Karpas-422 (cell line): ENCODE measurements at regions not wholly inside any gene's neighbourhood (a gene's known extent, or its start where the extent isn't known, plus 50 kb on each side); places are given as distances from the start of the nearest gene placed in this dataset.
A peak's percentile ranks its signal among the peaks of the same experiment; 100 is the strongest.

Source experiments
- DNase-seq: peaks from one replicate; pipeline ENCODE4 v3.0.0-alpha.2; 2015
- H2AFZ ChIP-seq: fragments of 200-600 bp; sonication (generic); 2 replicates; pipeline ENCODE4 v1.6.1; 2014; ENCODE audit warnings: antibody characterized with exemption, low read length, mixed read lengths
- H3K27ac ChIP-seq: fragments of 200-600 bp; sonication (generic); 2 replicates; pipeline ENCODE4 v1.5.1; 2014; ENCODE audit warnings: mild to moderate bottlenecking, low read length, moderate library complexity
- H3K27me3 ChIP-seq: fragments of 200-600 bp; sonication (generic); 2 replicates; pipeline ENCODE4 v1.6.1; 2014; ENCODE audit warnings: low read length, mixed read lengths
- H3K36me3 ChIP-seq: fragments of 200-600 bp; sonication (generic); 2 replicates; pipeline ENCODE4 v1.6.1; 2014; ENCODE audit warnings: low read length, mixed read lengths; ENCODE audit not compliant: insufficient read depth
- H3K4me1 ChIP-seq: fragments of 200-600 bp; sonication (generic); 2 replicates; pipeline ENCODE4 v1.6.1; 2014; ENCODE audit warnings: mild to moderate bottlenecking, low read length, mixed read lengths
- H3K4me2 ChIP-seq: fragments of 200-600 bp; sonication (generic); 2 replicates; pipeline ENCODE4 v1.6.1; 2014; ENCODE audit warnings: low read length, low read depth, mild to moderate bottlenecking; ENCODE audit not compliant: poor library complexity, severe bottlenecking
- H3K4me3 ChIP-seq: fragments of 200-600 bp; sonication (generic); 2 replicates; pipeline ENCODE4 v1.5.1; 2014; ENCODE audit warnings: mild to moderate bottlenecking, antibody characterized with exemption, low read length, mixed read lengths
- H3K79me2 ChIP-seq: fragments of 200-600 bp; sonication (generic); 2 replicates; pipeline ENCODE4 v1.6.1; 2014; ENCODE audit warnings: mild to moderate bottlenecking, low read length, mixed read lengths
- H3K9ac ChIP-seq: fragments of 200-600 bp; sonication (generic); 2 replicates; pipeline ENCODE4 v1.6.0; 2014; ENCODE audit warnings: low read length
- H3K9me2 ChIP-seq: fragments of 200-600 bp; sonication (generic), shearing (Covaris generic); replicated peaks from 2 replicates; pipeline ENCODE4 v1.6.0; 2014; ENCODE audit warnings: mild to moderate bottlenecking, low read length, moderate library complexity; ENCODE audit not compliant: insufficient read depth
- H3K9me3 ChIP-seq: fragments of 300-700, 200-600 bp; sonication (generic); 2 replicates; pipeline ENCODE4 v1.6.1; 2014; ENCODE audit warnings: low read length, mixed read lengths
- H4K20me1 ChIP-seq: fragments of 200-600 bp; sonication (generic); 2 replicates; pipeline ENCODE4 v1.6.1; 2014; ENCODE audit warnings: mild to moderate bottlenecking, antibody characterized with exemption, low read length, low read depth; ENCODE audit not compliant: insufficient read depth

GRCh38 chr12:30853561-30854133 lies 72.9 kb upstream of the TSPAN11 start:
- Histone ChIP-seq H3K9ac (no peak overlapping the region), H3K4me3 (no peak overlapping the region), H3K9me3 (no peaks in the 10 kb centered on the region), H2AFZ (no peak overlapping the region), H3K79me2 (no peaks in the 10 kb centered on the region), H3K9me2 (no peaks in the 10 kb centered on the region), H3K4me2 (no peak overlapping the region), H4K20me1 (no peaks in the 10 kb centered on the region), H3K27ac (no peak overlapping the region), H3K4me1 (peaks cover 6% of the 10 kb centered on the region), H3K27me3 (no peaks in the 10 kb centered on the region), H3K36me3 (no peaks in the 10 kb centered on the region)
- no peak for DNase-seq

GRCh38 chr12:30850684-30851083 lies 75.9 kb upstream of the TSPAN11 start:
- Histone ChIP-seq H2AFZ (no peak overlapping the region), H3K4me1 (peaks cover 6% of the 10 kb centered on the region), H3K9me2 (no peaks in the 10 kb centered on the region), H3K4me2 (no peak overlapping the region), H3K9ac (no peak overlapping the region), H3K4me3 (no peak overlapping the region), H3K79me2 (no peaks in the 10 kb centered on the region), H3K27ac (no peak overlapping the region), H3K9me3 (no peaks in the 10 kb centered on the region), H3K36me3 (no peaks in the 10 kb centered on the region), H3K27me3 (no peaks in the 10 kb centered on the region), H4K20me1 (no peaks in the 10 kb centered on the region)
- DNase-seq: no peak

DNA sequence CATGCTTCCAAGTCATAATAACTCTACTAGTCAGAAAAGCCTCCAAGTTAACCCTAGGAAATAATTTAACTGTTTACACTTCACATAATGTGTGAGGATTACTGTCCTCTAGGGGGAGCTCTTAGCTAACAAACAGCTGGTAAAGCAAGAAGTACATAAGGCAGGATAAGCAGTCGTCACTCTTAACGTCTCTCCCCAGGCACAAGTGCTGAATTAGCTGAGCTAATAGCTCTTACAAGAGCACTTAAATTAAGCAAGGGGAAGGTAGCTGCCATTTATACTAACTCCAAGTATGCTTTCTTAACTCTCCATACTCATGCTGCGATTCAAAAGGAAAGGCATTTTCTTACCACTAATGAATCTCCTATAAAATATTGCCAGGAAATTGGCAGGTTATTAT lies 79.3 kb upstream of the TSPAN11 start:
- Histone ChIP-seq H3K4me2 (no peak overlapping the region), H4K20me1 (no peaks in the 10 kb centered on the region), H2AFZ (no peak overlapping the region), H3K9ac (no peak overlapping the region), H3K9me3 (no peaks in the 10 kb centered on the region), H3K4me3 (no peak overlapping the region), H3K9me2 (no peaks in the 10 kb centered on the region), H3K36me3 (no peaks in the 10 kb centered on the region), H3K27me3 (no peaks in the 10 kb centered on the region), H3K4me1 (peaks cover 12% of the 10 kb centered on the region), H3K27ac (no peak overlapping the region), H3K79me2 (no peaks in the 10 kb centered on the region)
- DNase-seq: peak; percentile 91

GRCh38 chr12:30846776-30847175 lies 79.8 kb upstream of the TSPAN11 start:
- no peak for DNase-seq
- no peak overlapping the region for H3K4me3 ChIP-seq
- H3K9ac ChIP-seq: no peak overlapping the region
- no peaks in the 10 kb centered on the region for H3K79me2 ChIP-seq
- H3K9me2 ChIP-seq: no peaks in the 10 kb centered on the region
- H3K4me1 ChIP-seq: peaks cover 9% of the 10 kb centered on the region
- H4K20me1 ChIP-seq: no peaks in the 10 kb centered on the region
- no peaks in the 10 kb centered on the region for H3K9me3 ChIP-seq
- no peaks in the 10 kb centered on the region for H3K27me3 ChIP-seq
- no peak overlapping the region for H2AFZ ChIP-seq
- H3K4me2 ChIP-seq: no peak overlapping the region
- no peak overlapping the region for H3K27ac ChIP-seq
- no peaks in the 10 kb centered on the region for H3K36me3 ChIP-seq

- H3K79me2 ChIP-seq: no peaks in the 10 kb centered on the region
- H3K9me3 ChIP-seq: no peaks in the 10 kb centered on the region
- peaks cover 6% of the 10 kb centered on the region; the same call in 1 of the 2 replicates for H3K4me1 ChIP-seq
- no peaks in the 10 kb centered on the region for H3K27me3 ChIP-seq
- no peak for DNase-seq
- H3K27ac ChIP-seq: no peak overlapping the region
- no peak overlapping the region for H3K9ac ChIP-seq
- no peak overlapping the region for H3K4me3 ChIP-seq
- H3K36me3 ChIP-seq: no peaks in the 10 kb centered on the region
- H3K4me2 ChIP-seq: no peak overlapping the region
- no peaks in the 10 kb centered on the region for H4K20me1 ChIP-seq
- H3K9me2 ChIP-seq: no peaks in the 10 kb centered on the region
- no peak overlapping the region for H2AFZ ChIP-seq
Measured at GRCh38 chr12:30845676-30846075, 80.9 kb upstream of the TSPAN11 start.

- no peak overlapping the region for H3K27ac ChIP-seq
- no peaks in the 10 kb centered on the region for H3K79me2 ChIP-seq
- no peak for DNase-seq
- no peaks in the 10 kb centered on the region for H3K27me3 ChIP-seq
- H3K4me1 ChIP-seq: peaks cover 6% of the 10 kb centered on the region; the same call in 1 of the 2 replicates
- no peak overlapping the region for H3K4me3 ChIP-seq
- H2AFZ ChIP-seq: no peak overlapping the region
- no peaks in the 10 kb centered on the region for H3K36me3 ChIP-seq
- no peaks in the 10 kb centered on the region for H3K9me2 ChIP-seq
- H4K20me1 ChIP-seq: no peaks in the 10 kb centered on the region
- H3K9ac ChIP-seq: no peak overlapping the region
- no peaks in the 10 kb centered on the region for H3K9me3 ChIP-seq
- no peak overlapping the region for H3K4me2 ChIP-seq
Measured at GRCh38 chr12:30843211-30843610, 83.3 kb upstream of the TSPAN11 start.

DNA sequence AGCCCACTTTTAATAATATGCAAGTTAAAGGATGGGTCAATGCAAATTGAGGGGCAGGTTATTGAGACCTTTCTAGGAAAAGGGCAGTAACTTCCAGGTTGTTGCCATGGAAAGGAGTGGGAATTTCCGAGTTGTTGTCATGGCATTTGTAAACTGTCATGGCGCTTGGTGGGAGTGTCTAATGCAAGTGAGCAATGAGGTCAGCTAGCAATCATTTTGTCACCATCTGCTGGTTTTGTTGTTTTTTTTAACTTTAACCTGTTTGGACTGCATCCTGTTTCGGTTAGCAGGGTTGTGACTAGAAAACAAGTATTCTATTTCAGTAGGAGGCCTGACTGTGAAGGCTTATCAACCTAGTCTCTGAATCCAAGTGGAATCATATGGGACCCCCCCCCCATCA lies 85.8 kb upstream of the TSPAN11 start:
- H3K36me3 ChIP-seq: no peaks in the 10 kb centered on the region

GRCh38 chr12:30839643-30840220 lies 85.0 kb upstream of the CAPRIN2 start:
- Histone ChIP-seq H3K9me2 (no peaks in the 10 kb centered on the region), H3K9me3 (no peaks in the 10 kb centered on the region), H3K4me2 (no peak overlapping the region), H3K27ac (no peak overlapping the region), H3K36me3 (no peaks in the 10 kb centered on the region), H4K20me1 (no peaks in the 10 kb centered on the region), H3K79me2 (no peaks in the 10 kb centered on the region), H3K4me3 (no peak overlapping the region), H3K4me1 (peaks cover 6% of the 10 kb centered on the region; the same call in 1 of the 2 replicates), H3K9ac (no peak overlapping the region), H2AFZ (no peak overlapping the region), H3K27me3 (no peaks in the 10 kb centered on the region)
- no peak for DNase-seq

More for the DNA sequence above, 85.8 kb upstream of the TSPAN11 start:
- no peak overlapping the region for H3K4me3 ChIP-seq
- peaks cover 6% of the 10 kb centered on the region; the same call in 1 of the 2 replicates for H3K4me1 ChIP-seq
- DNase-seq: no peak
- no peaks in the 10 kb centered on the region for H3K79me2 ChIP-seq
- H3K9me2 ChIP-seq: no peaks in the 10 kb centered on the region
- H3K9ac ChIP-seq: no peak overlapping the region
- H3K9me3 ChIP-seq: no peaks in the 10 kb centered on the region
- no peaks in the 10 kb centered on the region for H4K20me1 ChIP-seq
- H3K27me3 ChIP-seq: no peaks in the 10 kb centered on the region
- no peak overlapping the region for H3K4me2 ChIP-seq
- no peak overlapping the region for H2AFZ ChIP-seq
- H3K27ac ChIP-seq: no peak overlapping the region
